HG02981 (cell line): ENCODE measurements at regions not wholly inside any gene's neighbourhood (a gene's known extent, or its start where the extent isn't known, plus 50 kb on each side); places are given as distances from the start of the nearest gene placed in this dataset.

Experiments
- ATAC-seq: cut with Tn5 transposase; IDR thresholded peaks from one replicate; pipeline ENCODE4 v1.9.1; 2021; ENCODE audit warnings: mild to moderate bottlenecking, moderate library complexity; ENCODE audit not compliant: unreplicated experiment

- no peak for ATAC-seq
Observed at GRCh38 chr20:50455656-50456451, 54.3 kb upstream of the PTPN1 start.

GRCh38 chr20:50456452-50457324 lies 53.5 kb upstream of the PTPN1 start:
- ATAC-seq, result no peak

- no peak for ATAC-seq
Observed at GRCh38 chr20:50459124-50459918, 50.9 kb upstream of the PTPN1 start.

- ATAC-seq, result no peak
Observed at GRCh38 chr20:50460115-50460607, 50.0 kb upstream of the PTPN1 start.
